H9 (cell line): ENCODE measurements at regions not wholly inside any gene's neighbourhood (a gene's known extent, or its start where the extent isn't known, plus 50 kb on each side); places are given as distances from the start of the nearest gene placed in this dataset.

Experiments used
- DNase-seq: peaks from one replicate; pipeline ENCODE4 v3.0.0-alpha.2; 2017
- H2AFZ ChIP-seq: one replicate; pipeline ENCODE4 v1.6.1; 2013; ENCODE audit warnings: mild to moderate bottlenecking, low read length, control low read depth, moderate library complexity
- H2AK5ac ChIP-seq: 2 replicates; pipeline ENCODE4 v1.6.1; 2013; ENCODE audit warnings: low read length, control low read depth, mixed read lengths; ENCODE audit not compliant: insufficient read length
- H2BK120ac ChIP-seq: one replicate; pipeline ENCODE4 v1.6.1; 2013; ENCODE audit warnings: low read depth, mild to moderate bottlenecking, low read length, control low read depth, inconsistent platforms; ENCODE audit not compliant: poor library complexity, severe bottlenecking
- H2BK12ac ChIP-seq: 2 replicates; pipeline ENCODE4 v1.6.1; 2013; ENCODE audit warnings: low read length, control low read depth, mixed read lengths, low read depth; ENCODE audit not compliant: insufficient read length
- H2BK15ac ChIP-seq: 2 replicates; pipeline ENCODE4 v1.6.1; 2013; ENCODE audit warnings: low read depth, low read length, control low read depth
- H2BK20ac ChIP-seq: one replicate; pipeline ENCODE4 v1.6.1; 2013; ENCODE audit warnings: low read depth, mild to moderate bottlenecking, low read length, control low read depth, inconsistent platforms; ENCODE audit not compliant: poor library complexity, severe bottlenecking
- H2BK5ac ChIP-seq: 2 replicates; pipeline ENCODE4 v1.6.1; 2013; ENCODE audit warnings: low read length, control low read depth, mixed read lengths; ENCODE audit not compliant: insufficient read length
- H3K14ac ChIP-seq: 2 replicates; pipeline ENCODE4 v1.6.1; 2013; ENCODE audit warnings: low read length, control low read depth; ENCODE audit not compliant: insufficient read depth
- H3K18ac ChIP-seq: 2 replicates; pipeline ENCODE4 v1.6.1; 2013; ENCODE audit warnings: low read depth, mild to moderate bottlenecking, mixed read lengths, low read length, control low read depth; ENCODE audit not compliant: insufficient read length
- H3K23ac ChIP-seq: 2 replicates; pipeline ENCODE4 v1.6.1; 2013; ENCODE audit warnings: low read length, control low read depth, mixed read lengths, low read depth; ENCODE audit not compliant: insufficient read length
- H3K23me2 ChIP-seq: 2 replicates; pipeline ENCODE4 v1.6.1; 2013; ENCODE audit warnings: low read depth, mild to moderate bottlenecking, mixed read lengths, low read length, control low read depth; ENCODE audit not compliant: insufficient read length, poor library complexity, severe bottlenecking
- H3K27ac ChIP-seq: 2 replicates; pipeline ENCODE4 v1.5.1; 2013; ENCODE audit warnings: low read length, control low read depth, mixed read lengths, low read depth; ENCODE audit not compliant: insufficient read length
- H3K27me3 ChIP-seq: 2 replicates; pipeline ENCODE4 v1.6.1; 2013; ENCODE audit warnings: low read length, control low read depth, inconsistent platforms; ENCODE audit not compliant: insufficient read depth
- H3K4ac ChIP-seq: 2 replicates; pipeline ENCODE4 v1.6.1; 2013; ENCODE audit warnings: low read depth, mild to moderate bottlenecking, control low read depth, inconsistent platforms, low read length, moderate library complexity
- H3K4me1 ChIP-seq: 2 replicates; pipeline ENCODE4 v1.6.1; 2013; ENCODE audit warnings: low read length, control low read depth, inconsistent platforms; ENCODE audit not compliant: insufficient read depth
- H3K4me2 ChIP-seq: 2 replicates; pipeline ENCODE4 v1.6.1; 2013; ENCODE audit warnings: low read length, control low read depth, mixed read lengths; ENCODE audit not compliant: insufficient read length, insufficient read depth
- H3K56ac ChIP-seq: 2 replicates; pipeline ENCODE4 v1.6.1; 2013; ENCODE audit warnings: low read depth, mild to moderate bottlenecking, mixed read lengths, low read length, control low read depth; ENCODE audit not compliant: insufficient read length
- H3K79me1 ChIP-seq: 2 replicates; pipeline ENCODE4 v1.6.1; 2013; ENCODE audit warnings: low read depth, mild to moderate bottlenecking, moderate library complexity, low read length, control low read depth, inconsistent platforms; ENCODE audit not compliant: insufficient read depth, poor library complexity, severe bottlenecking
- H3K79me2 ChIP-seq: 2 replicates; pipeline ENCODE4 v1.6.1; 2013; ENCODE audit warnings: low read length, control low read depth, inconsistent platforms; ENCODE audit not compliant: insufficient read depth
- H3K9ac ChIP-seq: 2 replicates; pipeline ENCODE4 v1.6.1; 2013; ENCODE audit warnings: low read length, control low read depth, mixed read lengths; ENCODE audit not compliant: insufficient read length; ENCODE audit errors: extremely low read depth
- H3K9me3 ChIP-seq: one replicate; pipeline ENCODE4 v1.6.1; 2013; ENCODE audit warnings: low read depth, low read length, inconsistent platforms; ENCODE audit not compliant: control insufficient read depth
- H3T11ph ChIP-seq: one replicate; pipeline ENCODE4 v1.6.1; 2013; ENCODE audit warnings: mild to moderate bottlenecking, low read length, control low read depth, inconsistent platforms
- H4K20me1 ChIP-seq: one replicate; pipeline ENCODE4 v1.6.1; 2013; ENCODE audit not compliant: control insufficient read depth, insufficient read length, insufficient read depth
- H4K5ac ChIP-seq: 2 replicates; pipeline ENCODE4 v1.6.1; 2013; ENCODE audit warnings: low read depth, mild to moderate bottlenecking, mixed read lengths, low read length, control low read depth; ENCODE audit not compliant: insufficient read length
- H4K8ac ChIP-seq: replicated peaks from 2 replicates; pipeline ENCODE4 v1.6.1; 2013; ENCODE audit warnings: low read length, control low read depth, mixed read lengths, low read depth; ENCODE audit not compliant: insufficient read length
- H4K91ac ChIP-seq: 2 replicates; pipeline ENCODE4 v1.6.1; 2013; ENCODE audit warnings: low read depth, mild to moderate bottlenecking, moderate library complexity, mixed read lengths, low read length, control low read depth; ENCODE audit not compliant: insufficient read length
- H3K27ac Mint-ChIP-seq, 3 experiments: 2 replicates in 2 of 3; 3 replicates in 1 of 3; pipeline ENCODE4 v1.8.0; 2020 to 2021; ENCODE audit warnings: mixed read lengths in 3 of 3, mild to moderate bottlenecking in 1 of 3, moderate library complexity in 1 of 3
- H3K27me3 Mint-ChIP-seq: 2 replicates; pipeline ENCODE4 v1.8.0; 2021; ENCODE audit warnings: low read depth, mild to moderate bottlenecking, moderate library complexity, mixed read lengths
- H3K36me3 Mint-ChIP-seq, 3 experiments: 2 replicates in 2 of 3; 3 replicates in 1 of 3; pipeline ENCODE4 v1.8.0; 2020 to 2021; ENCODE audit warnings: low read depth in 3 of 3, mixed read lengths in 3 of 3; ENCODE audit not compliant: insufficient read depth in 1 of 3
- H3K4me1 Mint-ChIP-seq, 2 experiments: 2 replicates each; pipeline ENCODE4 v1.8.0; 2020; ENCODE audit warnings: mixed read lengths in 2 of 2
- H3K4me3 Mint-ChIP-seq, 2 experiments: 2 replicates in 1 of 2; 3 replicates in 1 of 2; pipeline ENCODE4 v1.8.0; 2020 to 2021; ENCODE audit warnings: mild to moderate bottlenecking in 2 of 2, mixed read lengths in 2 of 2, moderate library complexity in 1 of 2
- H3K9me3 Mint-ChIP-seq, 2 experiments: 2 replicates in 1 of 2; 3 replicates in 1 of 2; pipeline ENCODE4 v1.8.0; 2020; ENCODE audit warnings: mild to moderate bottlenecking in 2 of 2, mixed read lengths in 2 of 2, moderate library complexity in 1 of 2
- WGBS: extraction: QIAGEN DNeasy Blood & Tissue Kit; methylation state at CpG from one replicate; pipeline ENCODE4 v1.1.7; 2013; ENCODE audit warnings: missing lambda C conversion rate, low lambda C conversion rate, mixed read lengths; ENCODE audit not compliant: insufficient read length; ENCODE audit errors: extremely low coverage; 5-methylcytosine and 5-hydroxymethylcytosine counted together
- TF ChIP-seq, protein P1 (sequence below): fragments of 200-600 bp; sonication (generic); conservative IDR thresholded peaks from 3 replicates; pipeline ENCODE4 v1.8.0; 2021; ENCODE audit warnings: antibody characterized with exemption, mild to moderate bottlenecking

- no peak overlapping the region for H3K27ac ChIP-seq
Measured at GRCh38 chr2:12514631-12515437, 201.9 kb upstream of the TRIB2 start.

More at GRCh38 chr2:12514631-12515437, 201.9 kb upstream of the TRIB2 start:
- no peak overlapping the region for H3K27ac Mint-ChIP-seq
- no peaks in the 10 kb centered on the region for H4K20me1 ChIP-seq
- no peaks in the 10 kb centered on the region for H3K4me1 ChIP-seq
- H2BK5ac ChIP-seq: no peak overlapping the region
- H3K14ac ChIP-seq: no peak overlapping the region
- H3K4me3 Mint-ChIP-seq: no peak overlapping the region
- no peak overlapping the region for H2AFZ ChIP-seq
- no peaks in the 10 kb centered on the region for H3K36me3 Mint-ChIP-seq
- H3K18ac ChIP-seq: no peak overlapping the region
- H4K5ac ChIP-seq: no peak overlapping the region
- H4K91ac ChIP-seq: no peak overlapping the region
- H2BK120ac ChIP-seq: no peak overlapping the region
- TF ChIP-seq, protein P1, sequence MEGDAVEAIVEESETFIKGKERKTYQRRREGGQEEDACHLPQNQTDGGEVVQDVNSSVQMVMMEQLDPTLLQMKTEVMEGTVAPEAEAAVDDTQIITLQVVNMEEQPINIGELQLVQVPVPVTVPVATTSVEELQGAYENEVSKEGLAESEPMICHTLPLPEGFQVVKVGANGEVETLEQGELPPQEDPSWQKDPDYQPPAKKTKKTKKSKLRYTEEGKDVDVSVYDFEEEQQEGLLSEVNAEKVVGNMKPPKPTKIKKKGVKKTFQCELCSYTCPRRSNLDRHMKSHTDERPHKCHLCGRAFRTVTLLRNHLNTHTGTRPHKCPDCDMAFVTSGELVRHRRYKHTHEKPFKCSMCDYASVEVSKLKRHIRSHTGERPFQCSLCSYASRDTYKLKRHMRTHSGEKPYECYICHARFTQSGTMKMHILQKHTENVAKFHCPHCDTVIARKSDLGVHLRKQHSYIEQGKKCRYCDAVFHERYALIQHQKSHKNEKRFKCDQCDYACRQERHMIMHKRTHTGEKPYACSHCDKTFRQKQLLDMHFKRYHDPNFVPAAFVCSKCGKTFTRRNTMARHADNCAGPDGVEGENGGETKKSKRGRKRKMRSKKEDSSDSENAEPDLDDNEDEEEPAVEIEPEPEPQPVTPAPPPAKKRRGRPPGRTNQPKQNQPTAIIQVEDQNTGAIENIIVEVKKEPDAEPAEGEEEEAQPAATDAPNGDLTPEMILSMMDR: no peak
- H3K4me1 Mint-ChIP-seq: no peaks in the 10 kb centered on the region
- no peaks in the 10 kb centered on the region for H3K23me2 ChIP-seq
- H3K9ac ChIP-seq: no peak overlapping the region
- H3K9me3 ChIP-seq: no peaks in the 10 kb centered on the region
- H3K27me3 ChIP-seq: no peaks in the 10 kb centered on the region
- no peak overlapping the region for H2BK20ac ChIP-seq
- H3K4ac ChIP-seq: no peak overlapping the region
- no peak overlapping the region for H2BK12ac ChIP-seq
- no peak overlapping the region for H3T11ph ChIP-seq
- H4K8ac ChIP-seq: no peak overlapping the region
- no peaks in the 10 kb centered on the region for H3K9me3 Mint-ChIP-seq
- no peaks in the 10 kb centered on the region for H3K79me1 ChIP-seq
- no peak overlapping the region for H3K4me2 ChIP-seq
- DNase-seq: no peak
- no peak overlapping the region for H3K56ac ChIP-seq
- H2BK15ac ChIP-seq: no peak overlapping the region
- H3K27me3 Mint-ChIP-seq: no peaks in the 10 kb centered on the region
- no peak overlapping the region for H3K23ac ChIP-seq
- no peak overlapping the region for H2AK5ac ChIP-seq
- H3K79me2 ChIP-seq: no peaks in the 10 kb centered on the region
- no CpG with 5 or more reads among the region's 9 CpGs for WGBS
